WTC11 (cell line): ENCODE measurements at regions not wholly inside any gene's neighbourhood (a gene's known extent, or its start where the extent isn't known, plus 50 kb on each side); places are given as distances from the start of the nearest gene placed in this dataset.

Source experiments
- ATAC-seq: fragments of 200-7000 bp; cut with Tn5 transposase; 2 replicates; pipeline ENCODE4 v1.10.0; 2021; ENCODE audit warnings: mild to moderate bottlenecking, moderate library complexity
- CTCF ChIA-PET: fragments of 300-600 bp; sonication (Branson Sonifier 250); formaldehyde crosslinking; loops from one replicate; lab custom pipeline; 2021; ENCODE audit warnings: antibody characterized with exemption; lab: Charles Lee
- POLR2A ChIA-PET: fragments of 350-600 bp; sonication (Branson Sonifier 250); formaldehyde crosslinking; loops from one replicate; lab custom pipeline; 2021; ENCODE audit warnings: antibody characterized with exemption; lab: Charles Lee
- DNase-seq: peaks from one replicate; pipeline ENCODE4 v3.0.0; 2021; ENCODE audit warnings: low spot score
- H3K27ac Mint-ChIP-seq: 2 replicates; pipeline ENCODE4 v1.8.0; 2021; ENCODE audit warnings: mixed read lengths
- H3K27me3 Mint-ChIP-seq: 2 replicates; pipeline ENCODE4 v1.8.0; 2021; ENCODE audit warnings: low read depth, mild to moderate bottlenecking, moderate library complexity, mixed read lengths
- H3K36me3 Mint-ChIP-seq: 2 replicates; pipeline ENCODE4 v1.8.0; 2021; ENCODE audit warnings: mixed read lengths
- H3K4me1 Mint-ChIP-seq: 2 replicates; pipeline ENCODE4 v1.8.0; 2022; ENCODE audit warnings: mixed read lengths
- H3K4me3 Mint-ChIP-seq: 2 replicates; pipeline ENCODE4 v1.8.0; 2021; ENCODE audit warnings: mild to moderate bottlenecking, moderate library complexity, mixed read lengths
- H3K9me3 Mint-ChIP-seq: 2 replicates; pipeline ENCODE4 v1.8.0; 2021; ENCODE audit warnings: mixed read lengths
- ATF1 ChIP-seq: sonication (generic); formaldehyde crosslinking; IDR thresholded peaks from 2 replicates; pipeline ENCODE4 v1.8.1; 2023; ENCODE audit warnings: mild to moderate bottlenecking, moderate library complexity, missing genetic modification reagents
- ELF4 ChIP-seq: sonication (generic); formaldehyde crosslinking; IDR thresholded peaks from 2 replicates; pipeline ENCODE4 v1.8.1; 2022; ENCODE audit warnings: low read depth, mild to moderate bottlenecking, moderate library complexity, missing genetic modification reagents
- ETV6 ChIP-seq: sonication (generic); formaldehyde crosslinking; IDR thresholded peaks from 2 replicates; pipeline ENCODE4 v1.8.1; 2022; ENCODE audit warnings: mild to moderate bottlenecking, missing genetic modification reagents
- FOXK1 ChIP-seq: sonication (generic); formaldehyde crosslinking; IDR thresholded peaks from 2 replicates; pipeline ENCODE4 v1.8.0; 2022; ENCODE audit warnings: mild to moderate bottlenecking, moderate library complexity, missing genetic modification reagents
- NFE2L1 ChIP-seq: sonication (generic); formaldehyde crosslinking; IDR thresholded peaks from 2 replicates; pipeline ENCODE4 v1.8.1; 2023; ENCODE audit warnings: missing genetic modification reagents
- RELA ChIP-seq: sonication (generic); formaldehyde crosslinking; IDR thresholded peaks from 2 replicates; pipeline ENCODE4 v1.8.1; 2022; ENCODE audit warnings: missing genetic modification reagents, mild to moderate bottlenecking, borderline replicate concordance
- SP1 ChIP-seq: sonication (generic); formaldehyde crosslinking; conservative IDR thresholded peaks from 2 replicates; pipeline ENCODE4 v1.8.1; 2022; ENCODE audit warnings: missing genetic modification reagents
- TF ChIP-seq, protein P1 (sequence below): sonication (generic); formaldehyde crosslinking; IDR thresholded peaks from 2 replicates; pipeline ENCODE4 v1.8.1; 2023; ENCODE audit warnings: mild to moderate bottlenecking, missing genetic modification reagents, moderate library complexity
- TF ChIP-seq, protein P2 (sequence below): fragments of 250-450 bp; sonication (Bioruptor Pico); conservative IDR thresholded peaks from 2 replicates; pipeline ENCODE4 v1.9.0; 2021; ENCODE audit warnings: mild to moderate bottlenecking
- TF ChIP-seq, protein P3 (sequence below): sonication (generic); formaldehyde crosslinking; IDR thresholded peaks from 2 replicates; pipeline ENCODE4 v1.8.1; 2023; ENCODE audit warnings: mild to moderate bottlenecking, missing genetic modification reagents
- TF ChIP-seq, protein P4 (sequence below): sonication (generic); formaldehyde crosslinking; IDR thresholded peaks from 2 replicates; pipeline ENCODE4 v1.8.0; 2022; ENCODE audit warnings: mild to moderate bottlenecking, missing genetic modification reagents
- TF ChIP-seq, protein P5 (sequence below): sonication (generic); formaldehyde crosslinking; IDR thresholded peaks from 2 replicates; pipeline ENCODE4 v1.8.0; 2022; ENCODE audit warnings: missing genetic modification reagents
- TF ChIP-seq, protein P6 (sequence below): sonication (generic); formaldehyde crosslinking; IDR thresholded peaks from 2 replicates; pipeline ENCODE4 v1.8.0; 2023; ENCODE audit warnings: missing genetic modification reagents

DNA sequence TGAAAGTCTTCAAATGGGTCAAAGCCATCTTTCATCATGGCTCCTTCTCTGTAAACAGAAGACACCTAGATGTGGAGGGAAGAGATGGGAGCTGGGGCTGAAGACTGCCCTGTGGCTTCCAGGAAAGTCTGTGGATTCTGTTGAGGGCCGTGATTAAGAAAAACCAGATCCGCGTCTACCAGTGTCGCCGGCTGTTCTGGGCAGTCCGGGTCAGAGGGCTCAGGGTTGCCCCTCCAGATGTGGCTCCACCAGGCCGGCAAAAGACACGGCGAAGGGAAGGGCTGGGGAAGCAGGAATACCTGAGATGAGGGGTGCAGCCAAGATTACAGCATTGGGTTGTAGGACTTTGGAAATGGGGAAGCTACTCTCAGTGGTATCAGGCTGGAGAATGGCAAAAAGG lies 162.6 kb downstream of the RHOU start:
- Mint-ChIP-seq H3K9me3 (0 out of 2 replicates have a peak, but pooled peaks cover 2% of the 10 kb centered on the region), H3K27me3 (no peaks in the 10 kb centered on the region), H3K27ac (no peak overlapping the region), H3K4me1 (peaks cover 25% of the 10 kb centered on the region), H3K36me3 (0 out of 2 replicates have a peak, but pooled peaks cover 2% of the 10 kb centered on the region), H3K4me3 (no peak overlapping the region)
- ChIA-PET CTCF (no interaction called here), POLR2A (no interaction called here)
- DNase-seq = no peak
- TF ChIP-seq, protein P1, sequence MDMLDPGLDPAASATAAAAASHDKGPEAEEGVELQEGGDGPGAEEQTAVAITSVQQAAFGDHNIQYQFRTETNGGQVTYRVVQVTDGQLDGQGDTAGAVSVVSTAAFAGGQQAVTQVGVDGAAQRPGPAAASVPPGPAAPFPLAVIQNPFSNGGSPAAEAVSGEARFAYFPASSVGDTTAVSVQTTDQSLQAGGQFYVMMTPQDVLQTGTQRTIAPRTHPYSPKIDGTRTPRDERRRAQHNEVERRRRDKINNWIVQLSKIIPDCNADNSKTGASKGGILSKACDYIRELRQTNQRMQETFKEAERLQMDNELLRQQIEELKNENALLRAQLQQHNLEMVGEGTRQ (CRISPR knock-in tag) = no peak
- no peak for ATAC-seq

DNA sequence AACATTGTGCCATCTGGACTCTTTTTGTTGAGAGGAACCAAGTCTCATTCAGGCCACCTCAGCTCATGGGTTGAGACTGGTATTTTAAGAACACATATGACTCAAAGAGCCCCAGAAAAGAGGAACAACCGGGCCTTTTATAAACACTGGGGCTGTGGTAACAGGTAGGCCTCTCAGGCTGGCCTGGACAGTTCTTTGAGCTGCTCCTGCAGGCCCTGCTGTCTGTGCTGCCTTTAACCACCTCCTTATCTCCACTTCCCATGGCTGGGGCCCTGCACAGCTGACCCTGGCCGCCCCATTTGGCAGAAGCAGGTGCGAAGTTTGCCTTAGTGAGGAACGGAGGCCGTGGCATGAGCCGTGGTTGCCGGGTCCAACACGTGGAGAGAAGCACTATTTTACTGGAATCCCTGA lies 163.3 kb downstream of the RHOU start:
- no peak for ATAC-seq
- no peak overlapping the region for H3K4me3 Mint-ChIP-seq
- POLR2A ChIA-PET = no interaction called here

DNA sequence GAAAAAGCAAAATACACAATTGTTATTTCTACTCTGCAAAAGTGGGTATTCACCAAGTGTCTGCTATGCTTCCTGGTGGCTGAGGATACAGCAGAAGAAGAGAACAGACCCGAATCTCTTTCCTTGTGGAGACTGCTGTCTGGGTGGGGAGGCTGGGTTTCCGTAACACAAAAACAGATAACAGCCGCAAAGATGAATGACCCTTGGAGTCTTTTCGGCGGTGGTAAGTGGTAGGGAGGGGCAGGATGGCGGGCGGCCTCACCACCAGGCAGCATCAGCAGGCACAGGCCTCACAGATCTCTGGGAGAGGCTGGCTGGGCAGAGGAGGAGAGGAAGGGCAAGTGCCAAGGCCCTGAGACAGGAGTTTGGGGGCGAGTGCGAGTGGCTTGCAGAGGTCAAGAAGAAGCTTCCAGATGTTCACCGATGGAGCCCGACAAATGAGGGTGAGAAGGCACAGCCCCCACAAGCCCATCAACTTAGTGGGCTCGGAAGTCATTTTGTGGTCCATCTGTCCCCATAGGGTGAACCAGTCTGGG lies 164.2 kb downstream of the RHOU start:
- CTCF ChIA-PET = interaction anchor here (1.3 kb wide), 1 partner anchor 15 kb away, joined by 3 read pairs; no protein-coding TSS in a partner anchor
- no peak overlapping the region for H3K27ac Mint-ChIP-seq
- no peak overlapping the region for H3K4me3 Mint-ChIP-seq
- no peaks in the 10 kb centered on the region for H3K36me3 Mint-ChIP-seq
- no peak for DNase-seq
- TF ChIP-seq NFE2L1 = no peak
- TF ChIP-seq, protein P2, sequence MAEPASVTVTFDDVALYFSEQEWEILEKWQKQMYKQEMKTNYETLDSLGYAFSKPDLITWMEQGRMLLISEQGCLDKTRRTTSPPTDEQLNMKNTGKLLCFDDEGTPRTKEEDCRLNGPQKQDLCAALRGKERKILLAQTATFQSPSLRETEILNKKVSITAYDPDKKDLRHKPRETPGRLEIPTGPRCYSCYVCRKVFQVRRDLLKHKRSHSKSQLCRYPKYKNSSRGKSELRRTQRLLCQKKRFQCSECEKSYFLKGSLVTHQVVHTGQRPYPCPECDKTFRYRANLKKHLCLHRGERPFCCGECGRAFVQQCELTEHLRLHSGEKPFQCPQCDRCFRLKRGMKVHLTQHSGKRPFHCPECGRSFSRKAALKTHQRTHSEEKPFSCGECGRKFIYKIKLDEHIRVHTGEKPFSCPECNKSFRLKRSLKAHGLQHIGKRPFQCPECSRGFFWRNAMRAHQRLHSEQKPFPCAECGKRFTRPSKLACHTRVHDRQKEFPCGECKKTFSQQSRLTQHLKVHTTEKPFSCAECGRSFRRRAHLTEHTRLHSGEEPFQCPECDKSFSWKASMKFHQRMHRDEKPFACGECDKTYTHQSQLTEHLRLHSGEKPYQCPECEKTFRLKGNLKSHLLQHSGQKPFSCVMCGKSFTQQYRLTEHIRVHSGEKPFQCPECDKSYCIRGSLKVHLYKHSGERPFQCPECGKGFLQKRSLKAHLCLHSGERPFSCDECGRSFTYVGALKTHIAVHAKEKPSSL (CRISPR knock-in tag) = no peak
- H3K9me3 Mint-ChIP-seq = no peaks in the 10 kb centered on the region
- no peak for ATAC-seq
- POLR2A ChIA-PET = no interaction called here
- H3K4me1 Mint-ChIP-seq = peaks cover 25% of the 10 kb centered on the region
- H3K27me3 Mint-ChIP-seq = no peaks in the 10 kb centered on the region

More for the DNA sequence above, 163.3 kb downstream of the RHOU start:
- no peak for DNase-seq
- CTCF ChIA-PET = no interaction called here
- TF ChIP-seq SP1 (CRISPR knock-in tag) (no peak), FOXK1 (CRISPR knock-in tag) (no peak), ETV6 (CRISPR knock-in tag) (no peak)
- TF ChIP-seq, protein P3, sequence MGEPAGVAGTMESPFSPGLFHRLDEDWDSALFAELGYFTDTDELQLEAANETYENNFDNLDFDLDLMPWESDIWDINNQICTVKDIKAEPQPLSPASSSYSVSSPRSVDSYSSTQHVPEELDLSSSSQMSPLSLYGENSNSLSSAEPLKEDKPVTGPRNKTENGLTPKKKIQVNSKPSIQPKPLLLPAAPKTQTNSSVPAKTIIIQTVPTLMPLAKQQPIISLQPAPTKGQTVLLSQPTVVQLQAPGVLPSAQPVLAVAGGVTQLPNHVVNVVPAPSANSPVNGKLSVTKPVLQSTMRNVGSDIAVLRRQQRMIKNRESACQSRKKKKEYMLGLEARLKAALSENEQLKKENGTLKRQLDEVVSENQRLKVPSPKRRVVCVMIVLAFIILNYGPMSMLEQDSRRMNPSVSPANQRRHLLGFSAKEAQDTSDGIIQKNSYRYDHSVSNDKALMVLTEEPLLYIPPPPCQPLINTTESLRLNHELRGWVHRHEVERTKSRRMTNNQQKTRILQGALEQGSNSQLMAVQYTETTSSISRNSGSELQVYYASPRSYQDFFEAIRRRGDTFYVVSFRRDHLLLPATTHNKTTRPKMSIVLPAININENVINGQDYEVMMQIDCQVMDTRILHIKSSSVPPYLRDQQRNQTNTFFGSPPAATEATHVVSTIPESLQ (CRISPR knock-in tag) = no peak
- TF ChIP-seq, protein P4, sequence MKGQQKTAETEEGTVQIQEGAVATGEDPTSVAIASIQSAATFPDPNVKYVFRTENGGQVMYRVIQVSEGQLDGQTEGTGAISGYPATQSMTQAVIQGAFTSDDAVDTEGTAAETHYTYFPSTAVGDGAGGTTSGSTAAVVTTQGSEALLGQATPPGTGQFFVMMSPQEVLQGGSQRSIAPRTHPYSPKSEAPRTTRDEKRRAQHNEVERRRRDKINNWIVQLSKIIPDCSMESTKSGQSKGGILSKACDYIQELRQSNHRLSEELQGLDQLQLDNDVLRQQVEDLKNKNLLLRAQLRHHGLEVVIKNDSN (CRISPR knock-in tag) = no peak
- Mint-ChIP-seq H3K9me3 (no peaks in the 10 kb centered on the region), H3K36me3 (no peaks in the 10 kb centered on the region), H3K4me1 (peaks cover 25% of the 10 kb centered on the region), H3K27me3 (no peaks in the 10 kb centered on the region), H3K27ac (no peak overlapping the region)

DNA sequence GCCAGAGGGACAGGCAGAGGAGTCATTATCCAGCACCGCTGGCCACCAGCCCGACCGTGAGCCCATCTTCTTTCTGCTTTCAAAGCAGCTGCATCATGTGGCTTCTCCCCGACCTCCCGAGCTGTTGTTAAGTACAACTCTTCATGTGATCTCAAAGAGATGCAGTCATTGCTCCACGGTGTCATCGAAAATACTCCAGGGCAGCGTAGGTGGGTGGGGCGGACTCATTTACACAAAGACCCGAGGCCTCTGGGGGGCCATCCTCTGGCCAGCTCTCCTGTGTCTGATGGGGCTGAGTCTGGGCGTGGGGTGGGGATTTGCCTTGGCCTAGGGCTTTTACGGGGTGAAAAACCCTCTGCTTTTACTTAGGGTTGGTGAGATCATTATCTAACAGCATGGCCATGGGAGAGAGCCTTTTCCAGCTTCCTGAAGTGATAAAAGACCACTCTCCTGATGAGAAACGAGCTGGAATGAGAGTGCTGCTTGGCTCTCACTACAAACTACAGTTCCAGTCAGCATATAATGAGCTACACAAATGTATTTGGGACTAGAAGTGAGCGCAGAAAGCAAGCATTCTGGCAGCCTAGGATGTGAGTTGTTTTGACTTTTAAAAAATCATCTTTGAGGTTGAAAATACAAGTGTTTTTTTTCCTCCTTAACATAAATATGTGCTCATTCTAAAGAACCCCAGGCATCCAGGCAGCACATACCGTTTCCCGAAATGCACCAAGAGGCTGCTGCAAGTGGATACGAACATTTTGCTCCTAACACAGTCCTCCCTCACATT lies 165.0 kb downstream of the RHOU start:
- Mint-ChIP-seq H3K4me3 (no peak overlapping the region), H3K27ac (no peak overlapping the region), H3K27me3 (no peaks in the 10 kb centered on the region), H3K36me3 (no peaks in the 10 kb centered on the region), H3K4me1 (peaks cover 25% of the 10 kb centered on the region), H3K9me3 (no peaks in the 10 kb centered on the region)
- DNase-seq (no peak), ATAC-seq (peak; percentile 59)
- CTCF ChIA-PET = interaction anchor here (1.3 kb wide), 1 partner anchor 16 kb away, joined by 3 read pairs; no protein-coding TSS in a partner anchor
- POLR2A ChIA-PET = no interaction called here
- TF ChIP-seq, protein P5, sequence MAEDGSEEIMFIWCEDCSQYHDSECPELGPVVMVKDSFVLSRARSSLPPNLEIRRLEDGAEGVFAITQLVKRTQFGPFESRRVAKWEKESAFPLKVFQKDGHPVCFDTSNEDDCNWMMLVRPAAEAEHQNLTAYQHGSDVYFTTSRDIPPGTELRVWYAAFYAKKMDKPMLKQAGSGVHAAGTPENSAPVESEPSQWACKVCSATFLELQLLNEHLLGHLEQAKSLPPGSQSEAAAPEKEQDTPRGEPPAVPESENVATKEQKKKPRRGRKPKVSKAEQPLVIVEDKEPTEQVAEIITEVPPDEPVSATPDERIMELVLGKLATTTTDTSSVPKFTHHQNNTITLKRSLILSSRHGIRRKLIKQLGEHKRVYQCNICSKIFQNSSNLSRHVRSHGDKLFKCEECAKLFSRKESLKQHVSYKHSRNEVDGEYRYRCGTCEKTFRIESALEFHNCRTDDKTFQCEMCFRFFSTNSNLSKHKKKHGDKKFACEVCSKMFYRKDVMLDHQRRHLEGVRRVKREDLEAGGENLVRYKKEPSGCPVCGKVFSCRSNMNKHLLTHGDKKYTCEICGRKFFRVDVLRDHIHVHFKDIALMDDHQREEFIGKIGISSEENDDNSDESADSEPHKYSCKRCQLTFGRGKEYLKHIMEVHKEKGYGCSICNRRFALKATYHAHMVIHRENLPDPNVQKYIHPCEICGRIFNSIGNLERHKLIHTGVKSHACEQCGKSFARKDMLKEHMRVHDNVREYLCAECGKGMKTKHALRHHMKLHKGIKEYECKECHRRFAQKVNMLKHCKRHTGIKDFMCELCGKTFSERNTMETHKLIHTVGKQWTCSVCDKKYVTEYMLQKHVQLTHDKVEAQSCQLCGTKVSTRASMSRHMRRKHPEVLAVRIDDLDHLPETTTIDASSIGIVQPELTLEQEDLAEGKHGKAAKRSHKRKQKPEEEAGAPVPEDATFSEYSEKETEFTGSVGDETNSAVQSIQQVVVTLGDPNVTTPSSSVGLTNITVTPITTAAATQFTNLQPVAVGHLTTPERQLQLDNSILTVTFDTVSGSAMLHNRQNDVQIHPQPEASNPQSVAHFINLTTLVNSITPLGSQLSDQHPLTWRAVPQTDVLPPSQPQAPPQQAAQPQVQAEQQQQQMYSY = no peak
- TF ChIP-seq ATF1 (CRISPR knock-in tag) = no peak
- no peak for TF ChIP-seq RELA (CRISPR knock-in tag)
- TF ChIP-seq, protein P6, sequence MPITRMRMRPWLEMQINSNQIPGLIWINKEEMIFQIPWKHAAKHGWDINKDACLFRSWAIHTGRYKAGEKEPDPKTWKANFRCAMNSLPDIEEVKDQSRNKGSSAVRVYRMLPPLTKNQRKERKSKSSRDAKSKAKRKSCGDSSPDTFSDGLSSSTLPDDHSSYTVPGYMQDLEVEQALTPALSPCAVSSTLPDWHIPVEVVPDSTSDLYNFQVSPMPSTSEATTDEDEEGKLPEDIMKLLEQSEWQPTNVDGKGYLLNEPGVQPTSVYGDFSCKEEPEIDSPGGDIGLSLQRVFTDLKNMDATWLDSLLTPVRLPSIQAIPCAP (CRISPR knock-in tag) = no peak
- no peak for TF ChIP-seq ELF4 (CRISPR knock-in tag)
